ENCODE measurements at regions not wholly inside any gene's neighbourhood (a gene's known extent, or its start where the extent isn't known, plus 50 kb on each side); places are given as distances from the start of the nearest gene placed in this dataset.

DNA sequence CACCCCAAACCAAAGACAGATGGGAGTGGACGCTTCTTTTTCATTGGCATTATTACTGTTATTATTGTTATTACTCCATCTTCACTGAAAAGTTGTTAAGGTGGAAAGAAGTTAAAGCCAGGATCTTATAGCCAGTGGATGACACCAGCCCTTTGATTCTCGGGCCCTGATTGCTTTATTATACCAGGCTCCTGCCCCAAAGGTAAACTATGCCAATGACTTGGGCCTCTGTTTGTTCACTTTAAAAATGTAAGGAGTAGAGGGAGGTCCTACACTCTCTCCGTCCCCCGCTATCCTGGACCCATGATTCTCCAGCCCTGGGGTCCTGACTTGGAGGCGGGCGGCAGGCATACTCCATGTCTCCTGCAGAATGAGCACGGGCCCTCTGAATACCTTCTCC, 106.8 kb downstream of the TOMM20 start:
- no peak overlapping the region for H3K4me3 ChIP-seq (replicated peaks; ENCODE audit: insufficient read depth, low read length)

DNA sequence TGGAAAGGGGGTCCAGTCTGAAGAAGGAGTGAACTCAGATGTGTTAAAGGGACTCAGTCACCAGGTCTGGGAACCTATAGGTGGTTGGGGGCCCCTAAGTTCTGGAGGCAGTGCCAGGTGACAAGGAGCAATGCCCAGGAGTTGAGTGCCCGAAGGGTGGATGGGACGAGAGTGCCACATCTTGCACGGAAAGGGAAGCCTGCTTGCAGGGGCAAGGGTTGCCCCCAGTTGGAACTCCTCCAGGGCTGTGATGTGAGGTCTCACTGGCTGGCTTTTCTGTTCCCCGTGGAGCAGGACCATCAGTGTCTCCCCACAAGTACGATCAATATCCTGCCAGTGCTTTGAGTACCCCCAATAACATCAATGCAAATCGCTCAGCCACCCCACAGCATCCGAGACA, 107.3 kb downstream of the TOMM20 start:
- Histone ChIP-seq H3K27me3 (ENCODE audit: insufficient read depth, poor library complexity, severe bottlenecking) (no peaks in the 10 kb centered on the region), H3K27ac (replicated peaks) (no peak overlapping the region), H3K4me3 (replicated peaks; ENCODE audit: insufficient read depth, low read length) (no peak overlapping the region)
- DNase-seq (ENCODE audit: low read depth in 1 of 2, low spot score in 1 of 2): no peak
- TF ChIP-seq GABPA (IDR thresholded peaks at IDR 0.05; ENCODE audit: low read depth) (no peak), SPI1 (IDR thresholded peaks at IDR 0.05; ENCODE audit: borderline replicate concordance, low read depth) (no peak)
- TF ChIP-seq, protein P1, sequence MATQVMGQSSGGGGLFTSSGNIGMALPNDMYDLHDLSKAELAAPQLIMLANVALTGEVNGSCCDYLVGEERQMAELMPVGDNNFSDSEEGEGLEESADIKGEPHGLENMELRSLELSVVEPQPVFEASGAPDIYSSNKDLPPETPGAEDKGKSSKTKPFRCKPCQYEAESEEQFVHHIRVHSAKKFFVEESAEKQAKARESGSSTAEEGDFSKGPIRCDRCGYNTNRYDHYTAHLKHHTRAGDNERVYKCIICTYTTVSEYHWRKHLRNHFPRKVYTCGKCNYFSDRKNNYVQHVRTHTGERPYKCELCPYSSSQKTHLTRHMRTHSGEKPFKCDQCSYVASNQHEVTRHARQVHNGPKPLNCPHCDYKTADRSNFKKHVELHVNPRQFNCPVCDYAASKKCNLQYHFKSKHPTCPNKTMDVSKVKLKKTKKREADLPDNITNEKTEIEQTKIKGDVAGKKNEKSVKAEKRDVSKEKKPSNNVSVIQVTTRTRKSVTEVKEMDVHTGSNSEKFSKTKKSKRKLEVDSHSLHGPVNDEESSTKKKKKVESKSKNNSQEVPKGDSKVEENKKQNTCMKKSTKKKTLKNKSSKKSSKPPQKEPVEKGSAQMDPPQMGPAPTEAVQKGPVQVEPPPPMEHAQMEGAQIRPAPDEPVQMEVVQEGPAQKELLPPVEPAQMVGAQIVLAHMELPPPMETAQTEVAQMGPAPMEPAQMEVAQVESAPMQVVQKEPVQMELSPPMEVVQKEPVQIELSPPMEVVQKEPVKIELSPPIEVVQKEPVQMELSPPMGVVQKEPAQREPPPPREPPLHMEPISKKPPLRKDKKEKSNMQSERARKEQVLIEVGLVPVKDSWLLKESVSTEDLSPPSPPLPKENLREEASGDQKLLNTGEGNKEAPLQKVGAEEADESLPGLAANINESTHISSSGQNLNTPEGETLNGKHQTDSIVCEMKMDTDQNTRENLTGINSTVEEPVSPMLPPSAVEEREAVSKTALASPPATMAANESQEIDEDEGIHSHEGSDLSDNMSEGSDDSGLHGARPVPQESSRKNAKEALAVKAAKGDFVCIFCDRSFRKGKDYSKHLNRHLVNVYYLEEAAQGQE (IDR thresholded peaks at IDR 0.05; ENCODE audit: insufficient replicate concordance, low read depth): no peak
- TF ChIP-seq, protein P2, sequence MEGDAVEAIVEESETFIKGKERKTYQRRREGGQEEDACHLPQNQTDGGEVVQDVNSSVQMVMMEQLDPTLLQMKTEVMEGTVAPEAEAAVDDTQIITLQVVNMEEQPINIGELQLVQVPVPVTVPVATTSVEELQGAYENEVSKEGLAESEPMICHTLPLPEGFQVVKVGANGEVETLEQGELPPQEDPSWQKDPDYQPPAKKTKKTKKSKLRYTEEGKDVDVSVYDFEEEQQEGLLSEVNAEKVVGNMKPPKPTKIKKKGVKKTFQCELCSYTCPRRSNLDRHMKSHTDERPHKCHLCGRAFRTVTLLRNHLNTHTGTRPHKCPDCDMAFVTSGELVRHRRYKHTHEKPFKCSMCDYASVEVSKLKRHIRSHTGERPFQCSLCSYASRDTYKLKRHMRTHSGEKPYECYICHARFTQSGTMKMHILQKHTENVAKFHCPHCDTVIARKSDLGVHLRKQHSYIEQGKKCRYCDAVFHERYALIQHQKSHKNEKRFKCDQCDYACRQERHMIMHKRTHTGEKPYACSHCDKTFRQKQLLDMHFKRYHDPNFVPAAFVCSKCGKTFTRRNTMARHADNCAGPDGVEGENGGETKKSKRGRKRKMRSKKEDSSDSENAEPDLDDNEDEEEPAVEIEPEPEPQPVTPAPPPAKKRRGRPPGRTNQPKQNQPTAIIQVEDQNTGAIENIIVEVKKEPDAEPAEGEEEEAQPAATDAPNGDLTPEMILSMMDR (IDR thresholded peaks at IDR 0.05; ENCODE audit: insufficient read depth, low read length): no peak

More for the DNA sequence above, 106.8 kb downstream of the TOMM20 start:
- TF ChIP-seq, protein P1 (IDR thresholded peaks at IDR 0.05; ENCODE audit: insufficient replicate concordance, low read depth): no peak
- TF ChIP-seq, protein P2 (IDR thresholded peaks at IDR 0.05; ENCODE audit: insufficient read depth, low read length): no peak
- TF ChIP-seq SPI1 (IDR thresholded peaks at IDR 0.05; ENCODE audit: borderline replicate concordance, low read depth) (no peak), GABPA (IDR thresholded peaks at IDR 0.05; ENCODE audit: low read depth) (no peak), POLR2AphosphoS5 (IDR thresholded peaks at IDR 0.05; ENCODE audit: low read depth) (no peak)
- Histone ChIP-seq H3K27me3 (ENCODE audit: insufficient read depth, poor library complexity, severe bottlenecking) (no peaks in the 10 kb centered on the region), H3K27ac (replicated peaks) (no peak overlapping the region)
- no peak for DNase-seq (ENCODE audit: low read depth in 1 of 2, low spot score in 1 of 2)

DNA sequence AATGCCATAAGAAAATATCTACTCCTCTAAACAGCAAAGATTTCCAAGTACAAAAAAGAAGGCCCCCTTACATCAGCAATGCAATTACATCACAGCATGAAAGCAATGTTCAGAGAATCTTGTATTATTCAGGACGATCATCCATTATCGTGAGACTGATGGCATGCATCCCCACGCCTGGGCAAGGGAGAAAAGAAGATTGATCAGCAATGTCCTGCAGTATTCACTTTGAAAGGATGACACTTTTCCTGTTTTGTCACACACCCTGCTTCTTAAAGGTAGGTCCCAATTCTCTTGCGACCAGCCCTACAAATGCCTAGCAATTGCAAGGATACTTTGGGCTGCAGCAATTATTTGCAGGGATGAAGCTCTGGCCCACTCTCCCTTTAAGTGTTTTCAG, 108.7 kb downstream of the TOMM20 start:
- no peak overlapping the region for H3K4me3 ChIP-seq (replicated peaks; ENCODE audit: insufficient read depth, low read length)
- H3K27me3 ChIP-seq (ENCODE audit: insufficient read depth, poor library complexity, severe bottlenecking): no peaks in the 10 kb centered on the region
- no peak for DNase-seq (ENCODE audit: low read depth in 1 of 2, low spot score in 1 of 2)
- H3K27ac ChIP-seq (replicated peaks): no peak overlapping the region
- TF ChIP-seq, protein P1 (IDR thresholded peaks at IDR 0.05; ENCODE audit: insufficient replicate concordance, low read depth): no peak
- TF ChIP-seq, protein P2 (IDR thresholded peaks at IDR 0.05; ENCODE audit: insufficient read depth, low read length): no peak
- TF ChIP-seq POLR2AphosphoS5 (IDR thresholded peaks at IDR 0.05; ENCODE audit: low read depth) (no peak), GABPA (IDR thresholded peaks at IDR 0.05; ENCODE audit: low read depth) (no peak), SPI1 (IDR thresholded peaks at IDR 0.05; ENCODE audit: borderline replicate concordance, low read depth) (no peak)

Data from HL-60 (cell line).